K562 (cell line): ENCODE measurements at regions not wholly inside any gene's neighbourhood (a gene's known extent, or its start where the extent isn't known, plus 50 kb on each side); places are given as distances from the start of the nearest gene placed in this dataset.

Experiments
- BHLHE40 ChIP-seq: IDR thresholded peaks from 2 replicates; pipeline ENCODE4 v1.6.1; 2011; ENCODE audit warnings: low read length, improper control_type of control experiment
- ELK3 ChIP-seq: fragments of 450-650 bp; formaldehyde crosslinking; IDR thresholded peaks from 2 replicates; pipeline ENCODE4 v1.4.0; 2020; ENCODE audit warnings: mild to moderate bottlenecking
- HDAC1 ChIP-seq, 2 experiments: fragments of 450-650 bp; IDR thresholded peaks; 2 replicates each; pipeline ENCODE4 v1.6.1; 2016 to 2017; ENCODE audit warnings: inconsistent platforms in 1 of 2, mild to moderate bottlenecking in 1 of 2, moderate library complexity in 1 of 2
- ILK ChIP-seq: fragments of 450-650 bp; IDR thresholded peaks from 2 replicates; pipeline ENCODE4 v1.6.1; 2016; ENCODE audit warnings: missing genetic modification characterization, low read depth, mild to moderate bottlenecking, missing compliant biosample characterization, moderate library complexity, borderline replicate concordance
- IRF2 ChIP-seq: sonication (generic); formaldehyde crosslinking; IDR thresholded peaks from 2 replicates; pipeline ENCODE4 v1.8.1; 2022; ENCODE audit warnings: mild to moderate bottlenecking, missing genetic modification reagents
- MAFG ChIP-seq: fragments of 450-650 bp; conservative IDR thresholded peaks from 2 replicates; pipeline ENCODE4 v1.6.1; 2016; ENCODE audit warnings: missing genetic modification characterization, missing compliant biosample characterization
- MCM3 ChIP-seq: fragments of 450-650 bp; IDR thresholded peaks from 2 replicates; pipeline ENCODE4 v1.6.1; 2016
- MTA1 ChIP-seq: fragments of 450-650 bp; IDR thresholded peaks from 2 replicates; pipeline ENCODE4 v1.6.1; 2017; ENCODE audit warnings: borderline replicate concordance
- NFE2 ChIP-seq: IDR thresholded peaks from 2 replicates; pipeline ENCODE4 v1.6.1; 2014; ENCODE audit warnings: antibody characterized with exemption, low read depth
- NRF1 ChIP-seq, 2 experiments: fragments of 450-650 bp; IDR thresholded peaks in 1 of 2; conservative IDR thresholded peaks in 1 of 2; 2 replicates each; pipeline ENCODE4 v1.6.1; 2014; ENCODE audit warnings: mild to moderate bottlenecking in 2 of 2
- PTBP1 ChIP-seq: fragments of 200-400 bp; formaldehyde crosslinking; IDR thresholded peaks from 2 replicates; pipeline ENCODE4 v1.6.1; 2017; ENCODE audit warnings: low read depth, low read length
- SMARCA4 ChIP-seq: fragments of 450-650 bp; IDR thresholded peaks from 2 replicates; pipeline ENCODE4 v1.6.1; 2016
- SMARCC2 ChIP-seq: fragments of 450-650 bp; IDR thresholded peaks from 2 replicates; pipeline ENCODE4 v1.6.1; 2017; ENCODE audit warnings: antibody characterized with exemption, moderate library complexity, mild to moderate bottlenecking, low read depth
- ZNF121 ChIP-seq: sonication (generic); formaldehyde crosslinking; conservative IDR thresholded peaks from 2 replicates; pipeline ENCODE4 v1.8.0; 2022; ENCODE audit warnings: missing genetic modification reagents
- ZNF449 ChIP-seq: fragments of 250-450 bp; sonication (Bioruptor Pico); IDR thresholded peaks from 2 replicates; pipeline ENCODE4 v1.8.0; 2022; ENCODE audit warnings: moderate library complexity, mild to moderate bottlenecking, inconsistent platforms
- TF ChIP-seq, protein P1 (sequence below): IDR thresholded peaks from 2 replicates; pipeline ENCODE4 v1.6.1; 2012; ENCODE audit warnings: low read depth, low read length, improper control_type of control experiment, borderline replicate concordance
- TF ChIP-seq, protein P2 (sequence below): fragments of 250-450 bp; sonication (Bioruptor Pico); IDR thresholded peaks from 2 replicates; pipeline ENCODE4 v1.8.0; 2022; ENCODE audit warnings: inconsistent platforms, mild to moderate bottlenecking, moderate library complexity, borderline replicate concordance
- TF ChIP-seq, protein P3 (sequence below): fragments of 250-450 bp; sonication (Bioruptor Pico); IDR thresholded peaks from 2 replicates; pipeline ENCODE4 v1.4.0; 2020; ENCODE audit warnings: mild to moderate bottlenecking, moderate library complexity
- TF ChIP-seq, protein P4 (sequence below): fragments of 250-450 bp; sonication (Bioruptor Pico); IDR thresholded peaks from 2 replicates; pipeline ENCODE4 v1.4.0; 2020; ENCODE audit warnings: borderline replicate concordance

GRCh38 chr9:113737517-113738271 is 138.4 kb upstream of the ZNF618 start (continued):
- TF ChIP-seq ELK3 (CRISPR knock-in tag): no peak
- TF ChIP-seq HDAC1 (IDR thresholded peaks at IDR 0.05): 0 out of 4 replicates have a peak, but pooled peaks of 1 of the 2 experiments have one; percentile 25
- TF ChIP-seq BHLHE40: no peak
- TF ChIP-seq, protein P1, sequence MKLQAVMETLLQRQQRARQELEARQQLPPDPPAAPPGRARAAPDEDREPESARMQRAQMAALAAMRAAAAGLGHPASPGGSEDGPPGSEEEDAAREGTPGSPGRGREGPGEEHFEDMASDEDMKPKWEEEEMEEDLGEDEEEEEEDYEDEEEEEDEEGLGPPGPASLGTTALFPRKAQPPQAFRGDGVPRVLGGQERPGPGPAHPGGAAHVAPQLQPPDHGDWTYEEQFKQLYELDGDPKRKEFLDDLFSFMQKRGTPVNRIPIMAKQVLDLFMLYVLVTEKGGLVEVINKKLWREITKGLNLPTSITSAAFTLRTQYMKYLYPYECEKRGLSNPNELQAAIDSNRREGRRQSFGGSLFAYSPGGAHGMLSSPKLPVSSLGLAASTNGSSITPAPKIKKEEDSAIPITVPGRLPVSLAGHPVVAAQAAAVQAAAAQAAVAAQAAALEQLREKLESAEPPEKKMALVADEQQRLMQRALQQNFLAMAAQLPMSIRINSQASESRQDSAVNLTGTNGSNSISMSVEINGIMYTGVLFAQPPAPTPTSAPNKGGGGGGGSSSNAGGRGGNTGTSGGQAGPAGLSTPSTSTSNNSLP: no peak
- TF ChIP-seq NRF1 (conservative IDR thresholded peaks at IDR 0.05 in 1 of 2, IDR thresholded peaks at IDR 0.05 in 1 of 2): no peak
- TF ChIP-seq MTA1: 0 out of 2 replicates have a peak, but pooled peaks have one; percentile 40
- no peak for TF ChIP-seq ZNF449 (CRISPR knock-in tag)
- TF ChIP-seq ZNF121 (CRISPR knock-in tag): no peak
- no peak for TF ChIP-seq SMARCA4
- TF ChIP-seq SMARCC2: no peak
- TF ChIP-seq, protein P2, sequence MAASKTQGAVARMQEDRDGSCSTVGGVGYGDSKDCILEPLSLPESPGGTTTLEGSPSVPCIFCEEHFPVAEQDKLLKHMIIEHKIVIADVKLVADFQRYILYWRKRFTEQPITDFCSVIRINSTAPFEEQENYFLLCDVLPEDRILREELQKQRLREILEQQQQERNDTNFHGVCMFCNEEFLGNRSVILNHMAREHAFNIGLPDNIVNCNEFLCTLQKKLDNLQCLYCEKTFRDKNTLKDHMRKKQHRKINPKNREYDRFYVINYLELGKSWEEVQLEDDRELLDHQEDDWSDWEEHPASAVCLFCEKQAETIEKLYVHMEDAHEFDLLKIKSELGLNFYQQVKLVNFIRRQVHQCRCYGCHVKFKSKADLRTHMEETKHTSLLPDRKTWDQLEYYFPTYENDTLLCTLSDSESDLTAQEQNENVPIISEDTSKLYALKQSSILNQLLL (CRISPR knock-in tag): no peak
- TF ChIP-seq, protein P3, sequence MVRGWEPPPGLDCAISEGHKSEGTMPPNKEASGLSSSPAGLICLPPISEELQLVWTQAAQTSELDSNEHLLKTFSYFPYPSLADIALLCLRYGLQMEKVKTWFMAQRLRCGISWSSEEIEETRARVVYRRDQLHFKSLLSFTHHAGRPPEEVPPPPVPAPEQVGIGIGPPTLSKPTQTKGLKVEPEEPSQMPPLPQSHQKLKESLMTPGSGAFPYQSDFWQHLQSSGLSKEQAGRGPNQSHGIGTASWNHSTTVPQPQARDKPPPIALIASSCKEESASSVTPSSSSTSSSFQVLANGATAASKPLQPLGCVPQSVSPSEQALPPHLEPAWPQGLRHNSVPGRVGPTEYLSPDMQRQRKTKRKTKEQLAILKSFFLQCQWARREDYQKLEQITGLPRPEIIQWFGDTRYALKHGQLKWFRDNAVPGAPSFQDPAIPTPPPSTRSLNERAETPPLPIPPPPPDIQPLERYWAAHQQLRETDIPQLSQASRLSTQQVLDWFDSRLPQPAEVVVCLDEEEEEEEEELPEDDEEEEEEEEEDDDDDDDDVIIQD (CRISPR knock-in tag): no peak
- TF ChIP-seq MCM3: no peak
- TF ChIP-seq, protein P4, sequence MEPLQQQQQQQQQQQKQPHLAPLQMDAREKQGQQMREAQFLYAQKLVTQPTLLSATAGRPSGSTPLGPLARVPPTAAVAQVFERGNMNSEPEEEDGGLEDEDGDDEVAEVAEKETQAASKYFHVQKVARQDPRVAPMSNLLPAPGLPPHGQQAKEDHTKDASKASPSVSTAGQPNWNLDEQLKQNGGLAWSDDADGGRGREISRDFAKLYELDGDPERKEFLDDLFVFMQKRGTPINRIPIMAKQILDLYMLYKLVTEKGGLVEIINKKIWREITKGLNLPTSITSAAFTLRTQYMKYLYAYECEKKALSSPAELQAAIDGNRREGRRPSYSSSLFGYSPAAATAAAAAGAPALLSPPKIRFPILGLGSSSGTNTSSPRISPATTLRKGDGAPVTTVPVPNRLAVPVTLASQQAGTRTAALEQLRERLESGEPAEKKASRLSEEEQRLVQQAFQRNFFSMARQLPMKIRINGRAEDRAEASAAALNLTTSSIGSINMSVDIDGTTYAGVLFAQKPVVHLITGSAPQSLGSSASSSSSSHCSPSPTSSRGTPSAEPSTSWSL: no peak
- no peak for TF ChIP-seq NFE2
- TF ChIP-seq ILK (tag): no peak
- TF ChIP-seq MAFG: 0 out of 2 replicates have a peak, but pooled peaks have one; percentile 15
- no peak for TF ChIP-seq IRF2 (CRISPR knock-in tag)
- no peak for TF ChIP-seq PTBP1
